MM.1S (cell line): ENCODE measurements at regions not wholly inside any gene's neighbourhood (a gene's known extent, or its start where the extent isn't known, plus 50 kb on each side); places are given as distances from the start of the nearest gene placed in this dataset.

Source experiments
- CTCF ChIP-seq: fragments of 300-600 bp; sonication (generic); IDR thresholded peaks from 2 replicates; pipeline ENCODE4 v1.5.1; 2016; ENCODE audit warnings: antibody characterized with exemption, low read length, mixed read lengths
- EZH2 ChIP-seq: fragments of 300-600 bp; sonication (generic); optimal IDR thresholded peaks from 2 replicates; pipeline ENCODE3; 2017; ENCODE audit warnings: low read depth, mild to moderate bottlenecking, antibody characterized with exemption, low read length, mixed read lengths

- TF ChIP-seq CTCF (no peak), EZH2 (no peak)
Measured at GRCh38 chr13:88932950-88933349, 1261.8 kb downstream of the SLITRK5 start.
